Stimulated activated naive CD4-positive, alpha-beta T cell treated with Interleukin-2 at 50 U/mL for 16 hours (primary cell): ENCODE measurements at regions not wholly inside any gene's neighbourhood (a gene's known extent, or its start where the extent isn't known, plus 50 kb on each side); places are given as distances from the start of the nearest gene placed in this dataset.

Experiments used
- DNase-seq: peaks from one replicate; lab custom pipeline; 2025; lab: John Stamatoyannopoulos, UW

DNA sequence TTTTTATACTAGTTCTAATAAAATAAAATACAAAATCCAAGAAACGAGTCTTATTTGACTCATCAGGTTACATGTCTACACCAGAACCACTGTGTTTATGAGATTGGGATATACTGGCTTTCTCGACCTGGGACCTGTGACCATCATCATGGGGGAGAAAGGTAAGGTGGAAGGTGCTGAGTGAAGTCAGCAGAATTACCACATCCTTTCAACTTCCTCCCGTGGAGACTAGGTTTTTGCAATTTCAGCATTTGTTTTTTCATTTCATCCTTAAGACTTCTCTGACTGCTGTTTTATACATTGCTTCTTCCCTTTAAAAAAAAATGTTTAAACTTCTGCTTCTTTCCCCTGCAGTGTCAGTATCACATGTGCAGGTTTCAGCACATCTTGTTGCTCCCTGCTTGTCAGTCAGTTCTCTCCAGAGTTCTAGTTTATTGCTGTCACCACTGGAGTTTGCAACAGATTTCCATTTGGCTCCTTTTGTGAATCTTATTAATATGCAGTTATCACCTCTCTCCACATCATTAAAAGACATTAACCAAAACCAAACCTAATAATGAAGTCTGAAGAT is 60.4 kb upstream of the HAO2 start:
- DNase-seq = no peak

DNA sequence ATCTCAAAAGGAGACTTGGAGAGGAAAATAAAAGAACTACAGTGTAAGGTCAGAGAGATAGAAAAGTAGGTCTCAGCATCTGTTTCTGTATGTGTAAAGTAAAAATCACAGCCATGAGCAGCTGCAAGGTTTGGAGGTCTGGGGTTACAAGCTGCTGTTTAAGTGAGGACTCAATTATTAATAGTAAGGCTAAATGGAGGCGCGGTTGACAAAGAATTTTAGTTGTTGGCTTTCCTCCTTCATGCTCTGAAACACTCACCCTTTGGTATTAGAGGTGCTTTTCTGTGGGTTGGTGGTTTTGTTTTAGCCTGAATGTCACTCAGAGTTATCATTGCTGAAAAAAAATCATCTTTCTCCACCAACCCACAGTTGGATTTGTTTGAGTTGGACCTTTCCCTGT is 59.8 kb upstream of the HAO2 start:
- no peak for DNase-seq

DNA sequence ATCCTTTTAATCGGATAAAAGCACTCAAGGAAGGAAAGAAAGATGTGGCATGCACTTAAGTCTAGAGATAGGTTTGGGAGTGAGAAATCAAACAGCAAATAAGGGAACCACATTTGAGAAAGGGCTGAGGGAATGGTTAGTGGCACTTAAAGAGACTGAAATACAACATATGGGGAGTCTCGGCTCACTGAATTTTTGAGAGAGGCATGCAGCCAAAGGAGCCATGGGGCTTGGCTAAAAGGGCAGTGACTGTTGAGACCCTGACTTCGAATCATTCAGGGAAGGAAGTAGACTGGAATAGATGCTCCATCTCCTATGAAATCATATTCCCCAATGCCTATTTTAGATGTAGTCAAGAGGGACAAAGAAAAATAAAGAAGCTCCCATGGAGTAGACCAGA is 58.3 kb upstream of the HAO2 start:
- DNase-seq = no peak

DNA sequence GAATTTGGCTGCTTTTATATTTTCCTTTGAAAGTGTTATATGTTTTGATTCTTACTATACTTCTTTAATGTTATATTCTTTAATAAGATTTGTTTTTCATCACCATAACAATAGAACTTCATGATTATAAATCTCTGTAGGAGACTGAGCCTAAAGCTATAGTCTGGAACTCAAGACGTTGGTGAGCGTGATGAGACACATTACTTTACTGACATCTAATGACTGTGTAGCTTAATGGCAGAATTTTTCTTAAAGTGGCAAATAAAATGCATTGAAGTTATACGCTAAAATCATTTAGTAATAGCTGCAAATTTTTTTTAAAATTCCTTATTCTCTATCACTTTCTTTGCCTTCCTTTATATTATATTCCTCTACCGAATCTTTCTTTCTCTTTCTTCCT is 56.1 kb upstream of the HAO2 start:
- no peak for DNase-seq

- DNase-seq = no peak
Observed at GRCh38 chr1:119314001-119314796, 54.4 kb upstream of the HAO2 start.

- no peak for DNase-seq
Observed at GRCh38 chr1:119316870-119317416, 51.6 kb upstream of the HAO2 start.

DNA sequence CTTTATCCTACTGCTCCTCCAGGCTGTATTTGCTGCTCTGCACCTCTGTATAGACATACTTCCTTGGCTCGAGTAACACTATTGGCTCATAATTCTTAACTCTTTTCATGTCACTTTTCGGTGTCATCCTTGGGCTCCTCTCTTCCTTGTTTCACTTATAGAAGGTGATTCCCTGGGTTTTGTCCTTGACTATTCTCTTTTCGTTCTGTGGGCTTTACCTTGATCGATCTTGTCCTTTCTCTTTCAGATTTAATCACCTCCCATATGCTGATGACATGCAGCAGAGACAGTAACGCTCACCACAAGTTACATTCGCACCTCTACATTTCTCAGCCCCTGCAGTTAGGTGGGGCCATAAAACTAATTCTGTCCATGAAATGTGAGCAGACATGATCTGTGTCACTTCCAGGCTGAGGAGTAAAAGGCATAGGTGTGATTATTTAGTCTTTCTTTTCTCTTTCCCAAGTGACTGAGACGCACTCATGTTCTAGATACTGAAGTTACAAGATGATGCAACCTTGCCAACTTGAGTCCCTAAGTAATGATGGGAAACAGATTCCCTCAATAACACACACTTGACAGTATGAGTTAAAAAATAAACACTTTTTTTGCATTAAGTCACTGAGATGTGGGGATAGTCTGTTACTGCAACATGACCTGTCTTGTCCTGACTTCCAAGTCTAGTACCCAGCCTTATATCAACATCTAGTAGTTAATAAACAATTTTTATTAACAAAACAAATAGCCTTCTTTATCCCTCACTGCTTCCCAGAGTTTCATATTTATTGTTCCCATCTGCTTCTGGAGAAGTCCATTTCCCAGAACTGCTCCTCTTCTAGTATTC is 49.9 kb upstream of the HAO2 start:
- DNase-seq = no peak
